ENCODE measurements at regions not wholly inside any gene's neighbourhood (a gene's known extent, or its start where the extent isn't known, plus 50 kb on each side); places are given as distances from the start of the nearest gene placed in this dataset.

- DNase-seq (ENCODE audit: insufficient read length, low spot score), result no peak
- no peak for FAIRE-seq
- TF ChIP-seq PAX5 (IDR thresholded peaks at IDR 0.05; ENCODE audit: insufficient read depth, low read length, severe bottlenecking), result no peak
Observed at GRCh38 chr14:61636291-61636690, 59.0 kb upstream of the HIF1A start.

DNA sequence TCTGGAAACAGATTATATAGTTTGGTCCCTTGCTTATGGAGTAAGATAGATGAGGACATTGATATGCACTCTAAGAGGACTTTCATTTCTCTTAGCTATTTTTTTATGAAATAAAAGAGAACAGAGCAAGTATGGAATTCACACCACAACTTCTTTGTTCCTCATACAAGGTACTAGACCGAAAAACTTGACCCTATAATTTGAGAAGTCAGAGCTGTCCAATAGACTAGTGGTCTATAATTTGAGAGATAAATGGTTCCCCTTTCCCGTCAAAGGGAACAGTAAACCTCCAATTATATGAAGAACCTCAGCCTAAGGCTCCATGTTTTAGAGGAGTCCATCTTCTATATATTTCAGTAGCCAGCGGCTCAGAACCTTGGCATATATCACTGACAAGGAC is 58.5 kb upstream of the HIF1A start:
- no peak for DNase-seq (ENCODE audit: insufficient read length, low spot score)
- no peak for FAIRE-seq
- TF ChIP-seq POLR2AphosphoS5 (IDR thresholded peaks at IDR 0.05; ENCODE audit: low read depth, low read length) (no peak), POU2F2 (IDR thresholded peaks at IDR 0.05; ENCODE audit: low read depth, low read length) (no peak), POLR2A (IDR thresholded peaks at IDR 0.05; ENCODE audit: low read depth, low read length) (no peak), SPI1 (IDR thresholded peaks at IDR 0.05; ENCODE audit: low read depth, low read length) (no peak), PAX5 (IDR thresholded peaks at IDR 0.05; ENCODE audit: insufficient read depth, low read length, severe bottlenecking) (no peak), TAF1 (IDR thresholded peaks at IDR 0.05; ENCODE audit: low read depth, low read length) (no peak)

GRCh38 chr14:61638595-61639387 is 56.5 kb upstream of the HIF1A start:
- FAIRE-seq, result no peak
- DNase-seq (ENCODE audit: insufficient read length, low spot score), result no peak
- TF ChIP-seq POU2F2 (IDR thresholded peaks at IDR 0.05; ENCODE audit: low read depth, low read length), result no peak
- no peak for TF ChIP-seq POLR2A (IDR thresholded peaks at IDR 0.05; ENCODE audit: low read depth, low read length)
- no peak for TF ChIP-seq POLR2AphosphoS5 (IDR thresholded peaks at IDR 0.05; ENCODE audit: low read depth, low read length)
- TF ChIP-seq PAX5 (IDR thresholded peaks at IDR 0.05; ENCODE audit: insufficient read depth, low read length, severe bottlenecking), result no peak
- TF ChIP-seq SPI1 (IDR thresholded peaks at IDR 0.05; ENCODE audit: low read depth, low read length), result no peak

GRCh38 chr14:61640158-61641136 is 54.9 kb upstream of the HIF1A start:
- no peak for FAIRE-seq
- DNase-seq (ENCODE audit: insufficient read length, low spot score), result no peak
- no peak for TF ChIP-seq TAF1 (IDR thresholded peaks at IDR 0.05; ENCODE audit: low read depth, low read length)
- no peak for TF ChIP-seq SPI1 (IDR thresholded peaks at IDR 0.05; ENCODE audit: low read depth, low read length)
- no peak for TF ChIP-seq POLR2AphosphoS5 (IDR thresholded peaks at IDR 0.05; ENCODE audit: low read depth, low read length)
- TF ChIP-seq PAX5 (IDR thresholded peaks at IDR 0.05; ENCODE audit: insufficient read depth, low read length, severe bottlenecking), result no peak
- TF ChIP-seq POU2F2 (IDR thresholded peaks at IDR 0.05; ENCODE audit: low read depth, low read length), result no peak
- no peak for TF ChIP-seq POLR2A (IDR thresholded peaks at IDR 0.05; ENCODE audit: low read depth, low read length)

- no peak for FAIRE-seq
- no peak for DNase-seq (ENCODE audit: insufficient read length, low spot score)
- TF ChIP-seq POLR2A (IDR thresholded peaks at IDR 0.05; ENCODE audit: low read depth, low read length) (no peak), POLR2AphosphoS5 (IDR thresholded peaks at IDR 0.05; ENCODE audit: low read depth, low read length) (no peak), POU2F2 (IDR thresholded peaks at IDR 0.05; ENCODE audit: low read depth, low read length) (no peak), SPI1 (IDR thresholded peaks at IDR 0.05; ENCODE audit: low read depth, low read length) (no peak), TAF1 (IDR thresholded peaks at IDR 0.05; ENCODE audit: low read depth, low read length) (no peak), PAX5 (IDR thresholded peaks at IDR 0.05; ENCODE audit: insufficient read depth, low read length, severe bottlenecking) (no peak)
Observed at GRCh38 chr14:61641914-61642613, 53.2 kb upstream of the HIF1A start.

GRCh38 chr14:61642614-61642982 is 52.7 kb upstream of the HIF1A start:
- no peak for TF ChIP-seq TAF1 (IDR thresholded peaks at IDR 0.05; ENCODE audit: low read depth, low read length)
- TF ChIP-seq POU2F2 (IDR thresholded peaks at IDR 0.05; ENCODE audit: low read depth, low read length), result no peak
- no peak for TF ChIP-seq POLR2AphosphoS5 (IDR thresholded peaks at IDR 0.05; ENCODE audit: low read depth, low read length)
- TF ChIP-seq POLR2A (IDR thresholded peaks at IDR 0.05; ENCODE audit: low read depth, low read length), result no peak
- TF ChIP-seq PAX5 (IDR thresholded peaks at IDR 0.05; ENCODE audit: insufficient read depth, low read length, severe bottlenecking), result no peak
- no peak for TF ChIP-seq SPI1 (IDR thresholded peaks at IDR 0.05; ENCODE audit: low read depth, low read length)
- no peak for FAIRE-seq

GRCh38 chr14:61643555-61643954 is 51.8 kb upstream of the HIF1A start:
- peak; percentile 38 for FAIRE-seq
- no peak for DNase-seq (ENCODE audit: insufficient read length, low spot score)
- TF ChIP-seq TAF1 (IDR thresholded peaks at IDR 0.05; ENCODE audit: low read depth, low read length), result no peak
- no peak for TF ChIP-seq PAX5 (IDR thresholded peaks at IDR 0.05; ENCODE audit: insufficient read depth, low read length, severe bottlenecking)
- no peak for TF ChIP-seq POLR2A (IDR thresholded peaks at IDR 0.05; ENCODE audit: low read depth, low read length)
- TF ChIP-seq POU2F2 (IDR thresholded peaks at IDR 0.05; ENCODE audit: low read depth, low read length), result no peak

More at GRCh38 chr14:61642614-61642982, 52.7 kb upstream of the HIF1A start:
- no peak for DNase-seq (ENCODE audit: insufficient read length, low spot score)

- TF ChIP-seq TAF1 (IDR thresholded peaks at IDR 0.05; ENCODE audit: low read depth, low read length), result no peak
- no peak for TF ChIP-seq PAX5 (IDR thresholded peaks at IDR 0.05; ENCODE audit: insufficient read depth, low read length, severe bottlenecking)
- no peak for TF ChIP-seq POLR2A (IDR thresholded peaks at IDR 0.05; ENCODE audit: low read depth, low read length)
- FAIRE-seq (no peak), DNase-seq (ENCODE audit: insufficient read length, low spot score) (no peak)
Observed at GRCh38 chr14:61644175-61644574, 51.1 kb upstream of the HIF1A start.

GRCh38 chr14:61644834-61645233 is 50.5 kb upstream of the HIF1A start:
- FAIRE-seq, result peak; percentile 86
- peak; percentile 34 for DNase-seq (ENCODE audit: insufficient read length, low spot score)
- TF ChIP-seq PAX5 (IDR thresholded peaks at IDR 0.05; ENCODE audit: insufficient read depth, low read length, severe bottlenecking), result no peak
- no peak for TF ChIP-seq SPI1 (IDR thresholded peaks at IDR 0.05; ENCODE audit: low read depth, low read length)
- TF ChIP-seq POU2F2 (IDR thresholded peaks at IDR 0.05; ENCODE audit: low read depth, low read length), result no peak
- no peak for TF ChIP-seq POLR2A (IDR thresholded peaks at IDR 0.05; ENCODE audit: low read depth, low read length)
